Endothelial cell (in vitro differentiated cells): ENCODE measurements at regions not wholly inside any gene's neighbourhood (a gene's known extent, or its start where the extent isn't known, plus 50 kb on each side); places are given as distances from the start of the nearest gene placed in this dataset.
A peak's percentile ranks its signal among the peaks of the same experiment; 100 is the strongest.

Source experiments
- DNase-seq: peaks from one replicate; pipeline ENCODE4 v3.0.0; 2021; ENCODE audit warnings: low spot score
- H3K27ac Mint-ChIP-seq: one replicate; pipeline ENCODE4 v1.8.0; 2021; ENCODE audit warnings: mixed read lengths, inconsistent platforms; ENCODE audit not compliant: unreplicated experiment
- H3K27me3 Mint-ChIP-seq: one replicate; pipeline ENCODE4 v1.8.0; 2021; ENCODE audit warnings: mild to moderate bottlenecking, moderate library complexity, mixed read lengths, inconsistent platforms; ENCODE audit not compliant: unreplicated experiment
- H3K36me3 Mint-ChIP-seq: one replicate; pipeline ENCODE4 v1.8.0; 2021; ENCODE audit warnings: mild to moderate bottlenecking, low read depth, mixed read lengths, inconsistent platforms; ENCODE audit not compliant: unreplicated experiment
- H3K4me1 Mint-ChIP-seq: one replicate; pipeline ENCODE4 v1.8.0; 2021; ENCODE audit warnings: mild to moderate bottlenecking, mixed read lengths, inconsistent platforms; ENCODE audit not compliant: unreplicated experiment
- H3K4me3 Mint-ChIP-seq: one replicate; pipeline ENCODE4 v1.8.0; 2021; ENCODE audit warnings: mild to moderate bottlenecking, mixed read lengths, inconsistent platforms; ENCODE audit not compliant: unreplicated experiment
- H3K9me3 Mint-ChIP-seq: one replicate; pipeline ENCODE4 v1.8.0; 2021; ENCODE audit warnings: mixed read lengths, inconsistent platforms; ENCODE audit not compliant: unreplicated experiment
- CTCF ChIP-seq: fragments of 200-600 bp; sonication (generic); IDR thresholded peaks from one replicate; pipeline ENCODE4 v1.5.0; 2021; ENCODE audit warnings: antibody characterized with exemption; ENCODE audit not compliant: unreplicated experiment

DNA sequence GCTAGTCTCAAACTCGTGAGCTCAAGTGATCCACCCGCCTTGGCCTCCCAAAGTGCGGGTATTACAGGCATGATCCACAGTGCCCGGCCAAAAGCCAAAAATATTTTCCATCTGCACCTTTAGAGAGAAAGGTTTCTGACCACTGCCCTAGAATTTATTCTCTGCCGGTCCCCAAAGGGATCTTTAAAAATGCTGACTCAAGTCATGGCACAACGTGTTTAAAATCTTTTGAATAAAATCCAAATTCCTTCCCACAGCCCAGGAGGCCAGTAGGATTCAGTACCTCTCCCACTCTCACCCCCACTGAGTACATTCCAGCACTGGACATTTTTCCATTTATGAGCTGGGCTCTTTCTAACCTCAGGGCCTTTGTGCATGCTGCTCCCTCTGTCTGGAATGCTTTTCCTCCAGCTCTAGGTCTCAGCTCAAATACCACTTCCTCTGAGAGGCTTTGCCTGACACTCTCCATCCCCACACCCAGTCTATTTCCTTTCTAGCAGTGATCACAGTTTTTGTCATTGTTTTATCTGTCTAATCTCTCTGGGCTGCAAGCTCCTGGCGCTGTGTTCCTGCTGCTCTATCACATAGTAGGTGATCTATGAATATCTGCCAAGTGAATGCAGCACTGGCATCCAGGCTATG is 502.9 kb downstream of the SHQ1 start:
- H3K9me3 Mint-ChIP-seq, result no peaks in the 10 kb centered on the region
- H3K4me1 Mint-ChIP-seq, result peaks cover 23% of the 10 kb centered on the region
- TF ChIP-seq CTCF, result no peak
- no peaks in the 10 kb centered on the region for H3K36me3 Mint-ChIP-seq
- no peak overlapping the region for H3K27ac Mint-ChIP-seq
- H3K4me3 Mint-ChIP-seq, result peak overlapping the region; percentile 2
- no peak for DNase-seq
- H3K27me3 Mint-ChIP-seq, result no peaks in the 10 kb centered on the region

GRCh38 chr3:72344647-72345046 is 503.6 kb downstream of the SHQ1 start:
- Mint-ChIP-seq H3K4me1 (peaks cover 23% of the 10 kb centered on the region), H3K36me3 (no peaks in the 10 kb centered on the region), H3K4me3 (no peak overlapping the region), H3K9me3 (no peaks in the 10 kb centered on the region), H3K27ac (no peak overlapping the region), H3K27me3 (no peaks in the 10 kb centered on the region)
- TF ChIP-seq CTCF, result no peak
- no peak for DNase-seq

DNA sequence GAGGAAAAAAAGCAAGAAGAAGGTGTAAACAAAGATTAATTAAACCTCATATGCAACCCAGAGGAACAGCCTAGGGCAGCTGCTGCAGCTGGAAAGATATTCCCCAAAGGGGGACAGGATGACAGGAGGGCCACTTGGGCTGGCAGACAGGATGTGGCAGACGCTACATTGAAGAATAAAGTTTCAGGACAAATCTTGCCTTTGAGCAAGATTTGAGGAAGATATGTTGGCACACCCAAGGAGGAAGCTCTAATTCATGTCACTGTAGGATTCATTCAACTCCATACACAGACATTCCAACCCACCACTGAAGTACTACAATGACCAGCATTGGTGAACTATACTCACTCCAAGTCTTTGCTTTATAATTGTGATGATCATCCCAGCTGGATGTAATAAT is 504.0 kb downstream of the SHQ1 start:
- Mint-ChIP-seq H3K36me3 (no peaks in the 10 kb centered on the region), H3K27me3 (no peaks in the 10 kb centered on the region), H3K4me1 (peaks cover 23% of the 10 kb centered on the region), H3K9me3 (no peaks in the 10 kb centered on the region), H3K4me3 (no peak overlapping the region), H3K27ac (no peak overlapping the region)
- no peak for TF ChIP-seq CTCF
- no peak for DNase-seq

DNA sequence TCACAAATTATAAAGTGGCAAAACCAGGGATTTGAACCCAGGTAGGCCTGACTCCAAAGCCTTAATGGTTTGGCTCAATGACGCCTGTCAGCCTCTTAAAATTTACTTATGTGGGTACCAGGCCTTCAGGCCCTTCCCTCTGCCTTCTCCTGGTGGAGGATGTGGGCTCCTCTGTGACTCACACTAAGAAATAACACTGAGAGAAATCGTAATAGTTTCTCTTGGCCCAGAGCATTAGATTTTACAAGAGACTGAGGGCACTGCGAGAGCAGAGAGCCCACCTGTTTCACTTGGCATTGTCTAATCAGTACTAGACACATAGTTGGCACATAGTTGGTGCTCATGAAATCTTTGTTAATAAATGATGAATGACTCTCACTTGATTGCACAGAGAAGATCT is 505.2 kb downstream of the SHQ1 start:
- no peak for DNase-seq
- H3K27me3 Mint-ChIP-seq, result no peaks in the 10 kb centered on the region
- H3K4me3 Mint-ChIP-seq, result no peak overlapping the region
- H3K9me3 Mint-ChIP-seq, result no peaks in the 10 kb centered on the region
- no peak for TF ChIP-seq CTCF
- no peaks in the 10 kb centered on the region for H3K36me3 Mint-ChIP-seq
- peaks cover 23% of the 10 kb centered on the region for H3K4me1 Mint-ChIP-seq
- no peak overlapping the region for H3K27ac Mint-ChIP-seq

GRCh38 chr3:72342450-72342849 is 505.8 kb downstream of the SHQ1 start:
- Mint-ChIP-seq H3K9me3 (no peaks in the 10 kb centered on the region), H3K4me1 (peaks cover 23% of the 10 kb centered on the region), H3K4me3 (no peak overlapping the region), H3K27me3 (no peaks in the 10 kb centered on the region), H3K27ac (no peak overlapping the region), H3K36me3 (no peaks in the 10 kb centered on the region)
- no peak for TF ChIP-seq CTCF
- no peak for DNase-seq
